Epithelial cell of prostate (primary cell): ENCODE measurements at regions not wholly inside any gene's neighbourhood (a gene's known extent, or its start where the extent isn't known, plus 50 kb on each side); places are given as distances from the start of the nearest gene placed in this dataset.
A peak's percentile ranks its signal among the peaks of the same experiment; 100 is the strongest.

Experiments used
- DNase-seq: peaks from one replicate; pipeline ENCODE4 v3.0.0-alpha.2; 2011; ENCODE audit warnings: low read depth, low spot score
- H3K27ac ChIP-seq: fragments of 450-650 bp; 2 replicates; pipeline ENCODE4 v1.5.1; 2017; ENCODE audit warnings: mild to moderate bottlenecking

DNA sequence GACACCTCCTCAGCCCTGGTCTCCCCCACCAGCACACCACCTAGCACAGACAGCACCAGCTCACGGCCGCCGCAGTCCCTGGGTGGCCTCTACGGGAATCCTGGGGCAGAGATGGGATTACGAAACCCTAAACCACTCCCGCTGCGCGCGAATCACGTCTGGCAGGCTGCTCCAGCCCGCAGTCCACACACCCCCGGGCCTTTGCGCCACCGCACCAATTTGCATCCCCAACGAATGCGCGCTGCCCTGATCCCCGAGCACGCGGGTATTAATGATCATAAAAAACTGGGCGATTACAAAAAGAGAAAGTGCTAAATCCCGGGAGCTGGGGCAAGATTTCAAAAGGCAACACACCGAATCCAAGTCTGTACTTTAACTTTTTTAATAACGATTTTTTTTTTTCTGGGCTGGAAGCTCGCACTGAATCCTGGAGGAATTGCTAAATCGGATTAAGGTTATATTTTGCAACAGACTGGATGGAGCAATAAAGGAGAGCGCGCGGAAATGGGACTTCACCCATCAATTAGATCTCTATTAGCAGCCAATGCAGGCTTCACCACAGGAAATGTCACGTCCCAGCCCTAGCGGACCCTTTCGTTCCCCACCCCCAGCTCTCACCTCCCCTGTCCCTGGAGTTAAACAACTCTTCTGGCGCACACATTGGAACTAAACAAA lies 69.8 kb upstream of the TMEM33 start:
- no peak overlapping the region for H3K27ac ChIP-seq
- no peak for DNase-seq

DNA sequence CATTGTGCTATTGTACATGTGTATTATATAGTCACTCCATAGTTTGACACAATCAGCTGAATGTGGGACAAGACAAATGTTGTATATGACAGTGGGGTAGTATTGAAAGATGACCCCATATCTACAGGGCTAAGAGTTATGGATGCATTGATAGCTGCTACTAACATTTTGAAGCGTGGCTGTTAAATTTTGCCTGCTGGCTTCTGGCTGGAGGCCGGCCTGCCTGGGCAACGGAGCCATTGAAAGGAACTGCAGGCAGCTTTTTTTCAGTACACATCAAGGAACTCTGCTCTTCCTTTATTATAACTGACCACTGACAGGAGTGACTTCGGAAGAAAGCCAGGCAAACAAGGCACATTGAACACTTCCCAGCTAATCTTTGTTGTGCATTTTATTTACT lies 76.1 kb upstream of the TMEM33 start:
- no peak for DNase-seq
- no peak overlapping the region for H3K27ac ChIP-seq

DNA sequence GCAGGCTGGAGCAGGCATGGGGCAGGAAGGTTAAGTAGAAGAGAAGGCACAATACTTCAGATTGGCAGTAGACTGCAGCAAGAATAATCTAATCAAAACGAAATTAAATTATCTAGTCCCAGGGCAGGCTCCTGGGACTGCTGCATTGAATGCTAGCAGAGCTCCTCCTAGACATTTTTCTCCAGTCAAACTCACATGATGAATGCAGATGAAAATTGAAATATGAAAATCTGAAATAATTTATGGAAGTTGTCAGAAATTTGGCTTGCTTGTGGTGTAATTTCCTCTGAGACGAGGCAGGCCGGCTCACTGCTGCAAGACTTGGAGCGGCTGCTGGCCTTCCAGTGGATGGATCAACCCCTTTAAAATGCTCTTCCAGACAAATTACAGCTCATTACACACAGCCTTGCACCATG lies 78.0 kb upstream of the TMEM33 start:
- no peak overlapping the region for H3K27ac ChIP-seq
- no peak for DNase-seq

DNA sequence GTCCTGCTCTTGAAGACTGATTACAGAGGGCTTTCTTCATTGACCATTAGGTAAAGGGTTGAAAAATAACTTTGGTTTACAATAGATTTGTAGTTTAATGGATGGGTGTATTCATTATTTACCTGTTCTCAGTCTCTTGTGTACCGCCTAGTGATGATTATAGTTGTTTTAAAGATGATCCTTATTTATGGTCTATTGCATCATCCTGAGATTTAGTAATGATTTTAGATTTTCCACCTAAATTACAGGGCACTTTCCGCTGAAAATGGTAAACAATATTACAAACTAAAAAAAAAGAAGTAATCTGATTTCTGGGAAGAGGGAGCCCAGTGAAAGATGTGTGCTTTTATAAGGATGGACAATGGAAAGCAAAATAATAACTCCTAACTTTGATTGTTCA lies 78.4 kb upstream of the TMEM33 start:
- no peak for DNase-seq
- H3K27ac ChIP-seq, result no peak overlapping the region

DNA sequence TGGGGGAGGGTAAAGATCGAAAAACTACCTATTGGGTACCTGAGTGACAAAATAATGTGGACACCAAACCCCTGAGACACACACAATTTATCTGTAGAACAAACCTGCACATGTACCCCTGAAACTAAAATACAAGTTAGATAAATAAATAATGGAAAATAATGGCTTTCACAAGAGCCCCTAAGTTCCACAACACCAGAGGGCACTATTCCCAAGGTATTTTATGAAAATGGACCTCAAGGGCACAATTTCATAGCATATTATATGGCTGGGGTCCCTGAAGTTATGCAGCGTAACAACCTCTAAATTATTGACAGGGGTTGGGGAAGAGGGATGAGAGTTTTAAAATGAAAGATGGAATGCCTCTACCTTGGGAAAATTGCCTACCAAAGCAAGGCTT lies 81.3 kb upstream of the TMEM33 start:
- DNase-seq, result no peak
- H3K27ac ChIP-seq, result no peak overlapping the region

DNA sequence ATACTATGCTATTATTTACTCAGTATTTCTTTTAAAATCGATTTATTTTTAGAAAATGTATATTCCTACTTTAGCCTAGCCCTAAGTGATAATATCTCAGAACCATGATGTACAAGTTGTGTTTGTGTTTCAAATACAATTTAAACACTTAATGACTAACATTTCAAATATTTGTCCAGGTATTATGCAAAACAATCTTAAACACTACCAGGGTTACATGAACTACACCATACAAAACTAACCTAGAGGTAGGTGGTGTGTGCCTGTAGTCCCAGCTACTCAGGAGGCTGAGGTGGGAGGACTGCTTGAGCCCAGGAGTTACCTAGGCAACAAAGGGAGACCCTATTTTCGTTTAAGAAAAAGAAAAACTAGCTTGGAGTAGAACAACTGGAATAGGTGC lies 83.0 kb upstream of the TMEM33 start:
- H3K27ac ChIP-seq, result no peak overlapping the region
- no peak for DNase-seq

DNA sequence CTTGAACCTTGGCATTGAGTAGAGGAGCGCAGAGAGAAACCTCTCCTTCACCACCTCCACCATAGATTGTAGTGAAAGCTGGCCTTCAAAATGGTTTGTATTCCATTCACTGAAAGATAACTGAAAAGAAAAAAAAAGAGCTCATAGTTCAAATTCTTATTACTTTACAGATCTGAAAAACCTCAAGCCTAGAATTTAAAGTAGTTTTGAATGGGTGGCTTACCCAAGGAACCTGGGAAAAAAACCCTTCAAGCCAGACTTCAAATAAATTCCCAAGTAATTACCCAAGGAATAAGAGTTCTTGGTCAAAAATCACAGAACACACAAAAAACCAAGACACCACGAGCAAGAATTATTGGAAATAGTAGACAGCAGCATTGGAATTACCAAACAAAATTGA lies 83.6 kb upstream of the TMEM33 start:
- H3K27ac ChIP-seq, result no peak overlapping the region
- no peak for DNase-seq

DNA sequence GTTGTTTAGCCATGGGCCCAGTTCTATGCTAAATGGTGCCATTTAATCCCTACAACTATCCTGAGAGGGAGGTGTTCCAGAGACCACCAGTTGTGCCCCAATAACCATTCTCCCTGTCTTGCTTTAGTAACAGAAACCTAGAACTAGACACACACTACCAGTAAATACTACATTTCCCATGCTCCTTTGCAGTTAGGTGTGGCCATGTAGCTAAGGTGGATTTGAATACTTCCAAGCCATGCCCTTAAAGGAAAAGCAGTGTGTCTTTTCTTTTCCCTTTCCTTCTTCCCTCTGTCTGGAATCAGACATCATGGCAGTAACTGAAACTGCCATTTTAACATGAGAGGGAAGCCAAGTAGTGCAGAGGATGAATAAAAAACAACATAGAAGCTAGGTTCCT lies 90.9 kb upstream of the TMEM33 start:
- no peak for DNase-seq
- no peak overlapping the region for H3K27ac ChIP-seq

DNA sequence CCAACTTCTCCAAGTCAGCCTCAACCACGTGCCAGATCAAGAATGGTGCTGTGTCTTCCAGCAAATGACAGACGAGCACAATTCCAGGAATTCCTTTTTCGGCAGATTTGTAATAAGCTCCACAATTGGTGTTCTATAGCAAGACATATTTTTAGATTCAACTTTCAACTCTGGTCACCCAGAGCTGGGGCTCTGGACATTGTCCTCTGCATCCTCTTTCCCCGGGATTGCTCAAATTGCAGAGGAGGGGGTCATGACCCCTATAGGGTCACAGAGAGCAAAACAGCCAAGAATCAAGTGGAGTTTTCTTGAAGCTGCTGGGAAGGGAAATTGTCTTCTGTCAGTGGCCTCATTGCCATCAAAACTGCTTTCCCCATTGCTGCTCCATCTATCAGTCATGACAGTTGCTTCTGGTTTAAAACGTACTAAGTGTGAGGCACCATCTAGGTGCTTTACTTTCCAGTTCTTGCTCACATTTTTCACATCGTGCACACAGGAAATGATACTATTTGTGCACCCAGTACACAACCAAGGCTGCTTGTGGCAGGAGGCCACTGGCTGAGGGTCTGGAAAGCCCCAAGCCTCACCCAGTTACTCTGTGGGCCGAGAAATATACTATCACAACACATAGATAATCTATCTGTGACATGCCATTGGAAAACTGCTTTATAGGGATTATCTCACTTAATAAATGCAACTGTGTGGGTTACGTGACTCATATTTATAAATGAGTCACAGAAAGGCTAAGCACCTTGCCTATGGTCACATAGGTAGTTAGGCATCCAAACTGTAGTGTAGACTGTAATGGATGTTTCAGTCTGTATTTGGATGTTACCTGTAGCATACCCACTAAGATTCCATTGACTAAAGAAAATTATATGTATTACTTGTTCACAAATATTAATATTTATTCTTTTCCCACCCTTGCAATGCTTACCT lies 91.7 kb upstream of the PHOX2B start:
- peak; percentile 10 for DNase-seq
- H3K27ac ChIP-seq, result no peak overlapping the region

DNA sequence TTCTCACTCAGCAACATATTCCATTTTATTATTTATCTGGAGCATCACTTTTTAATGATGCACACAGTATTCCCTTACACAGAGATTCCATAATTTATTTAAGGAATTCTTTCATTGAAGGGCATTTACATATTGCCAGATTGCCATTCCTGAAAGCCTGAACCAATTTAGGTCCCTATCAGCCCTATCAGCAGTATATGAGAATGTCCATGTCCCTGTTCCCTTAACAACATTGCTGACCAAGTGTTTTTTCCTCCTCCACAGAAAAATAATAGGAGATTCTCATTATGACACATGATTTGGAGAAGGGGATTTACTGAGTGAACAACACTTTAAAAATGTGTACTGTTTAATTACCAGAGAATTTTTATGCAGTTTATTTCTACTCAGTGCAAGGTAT lies 90.1 kb upstream of the PHOX2B start:
- H3K27ac ChIP-seq, result no peak overlapping the region
- no peak for DNase-seq

DNA sequence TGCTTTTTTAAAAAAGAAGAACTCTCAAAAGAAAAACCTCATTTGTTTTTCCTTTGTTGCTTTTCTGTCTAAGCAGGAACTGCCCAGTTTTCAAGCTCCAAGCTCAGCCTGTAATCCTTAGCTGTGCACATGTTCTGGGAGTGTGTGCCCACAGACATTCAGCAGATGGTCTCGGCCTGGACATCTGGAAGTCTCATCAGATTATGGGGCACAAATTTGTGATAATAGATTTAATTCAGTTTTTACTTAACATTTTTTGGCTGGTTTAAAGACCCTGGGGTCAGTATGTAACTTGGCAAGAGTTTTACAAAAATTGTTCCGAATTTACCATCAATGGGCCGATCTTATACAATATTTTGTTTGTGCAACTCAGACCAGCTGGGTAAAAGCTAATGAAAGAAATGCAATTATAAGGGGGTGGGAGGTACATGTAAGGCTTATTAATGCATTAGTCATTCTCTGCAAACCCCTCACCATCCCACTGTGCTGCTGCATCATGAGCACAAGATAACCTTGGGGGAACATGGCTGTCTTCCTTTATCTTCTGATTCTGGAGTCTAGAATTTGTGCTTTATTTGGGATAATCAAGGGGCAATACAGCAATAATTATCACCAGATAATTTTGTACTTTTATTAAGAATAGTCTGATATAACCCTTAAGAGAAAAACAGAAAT lies 86.9 kb upstream of the PHOX2B start:
- H3K27ac ChIP-seq, result no peak overlapping the region
- no peak for DNase-seq

DNA sequence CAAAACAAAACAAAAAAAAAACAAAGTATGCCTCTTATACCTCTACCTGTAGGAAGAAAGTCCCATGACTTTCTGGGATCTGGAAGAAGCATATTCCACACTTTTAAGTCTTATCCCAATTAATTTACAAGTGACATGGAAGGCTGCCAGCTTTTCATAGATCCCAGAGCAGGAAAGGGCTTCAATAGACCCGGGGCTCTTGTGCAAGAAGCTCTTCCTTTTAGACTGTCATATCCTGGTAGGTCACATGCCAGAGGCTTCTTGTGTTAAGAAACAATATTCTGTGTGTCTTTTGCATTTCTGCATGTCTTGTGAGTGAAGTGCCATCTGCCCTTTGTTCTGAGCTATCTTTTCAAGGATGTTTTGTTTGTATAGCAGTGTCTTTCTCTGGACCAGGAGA lies 84.4 kb upstream of the PHOX2B start:
- no peak overlapping the region for H3K27ac ChIP-seq
- no peak for DNase-seq

DNA sequence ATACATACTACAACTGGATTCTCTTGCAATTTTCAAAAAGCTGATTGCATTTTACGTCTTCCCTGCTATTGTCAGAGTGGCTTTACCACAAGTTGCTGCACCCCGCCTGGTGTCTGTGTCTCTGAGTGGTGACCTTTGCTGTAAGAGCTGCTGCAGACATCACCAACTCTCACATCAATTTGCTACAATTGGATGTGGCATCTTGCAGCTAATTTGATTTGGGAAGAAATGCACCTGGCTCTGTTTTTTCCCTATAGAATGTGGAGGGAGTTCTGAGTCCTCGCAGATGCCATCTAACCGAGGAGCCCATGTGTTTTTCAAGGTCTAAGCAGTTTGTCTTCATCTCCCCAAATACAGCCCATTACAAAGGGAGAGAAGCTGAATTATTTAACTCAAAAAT lies 73.8 kb upstream of the PHOX2B start:
- no peak overlapping the region for H3K27ac ChIP-seq
- no peak for DNase-seq

DNA sequence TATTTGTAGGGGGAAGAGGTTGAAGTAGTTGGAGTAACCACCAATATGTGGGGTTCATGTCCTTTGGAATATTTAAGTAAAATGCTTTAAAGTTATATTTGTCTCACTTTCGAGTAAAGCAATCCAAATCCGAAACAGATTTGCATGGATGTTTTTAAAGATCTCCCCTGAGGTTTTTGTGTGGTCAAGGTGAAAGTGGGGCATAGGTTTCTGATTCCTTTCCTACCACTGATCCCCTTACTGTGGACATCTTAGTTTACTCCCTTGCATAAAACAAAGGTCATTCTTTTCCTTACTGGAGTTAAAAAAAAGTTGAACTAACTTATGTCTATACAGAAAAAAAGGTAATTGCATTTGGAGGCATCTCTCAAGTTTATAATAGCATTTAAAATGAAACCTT lies 71.9 kb upstream of the PHOX2B start:
- no peak for DNase-seq
- no peak overlapping the region for H3K27ac ChIP-seq

DNA sequence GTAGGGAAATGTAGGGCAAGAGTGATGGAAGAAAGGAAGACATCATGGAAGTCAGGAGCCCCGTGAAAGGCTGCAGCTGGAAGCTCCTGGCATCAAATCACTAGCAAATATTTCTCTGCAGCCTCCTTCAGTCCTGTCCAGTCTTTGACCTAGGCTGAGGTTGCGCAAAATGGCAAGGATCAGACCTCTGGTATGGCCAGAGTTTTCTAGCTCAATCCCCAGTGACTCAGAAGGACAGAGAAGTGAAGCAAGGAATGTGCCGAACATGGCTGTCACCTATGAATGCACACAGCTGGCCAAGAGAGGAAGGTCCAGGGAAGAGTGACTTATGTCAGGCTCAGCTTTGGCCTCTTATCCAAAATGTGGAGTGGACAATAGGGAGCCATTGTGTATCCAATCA lies 71.1 kb upstream of the PHOX2B start:
- DNase-seq, result no peak

DNA sequence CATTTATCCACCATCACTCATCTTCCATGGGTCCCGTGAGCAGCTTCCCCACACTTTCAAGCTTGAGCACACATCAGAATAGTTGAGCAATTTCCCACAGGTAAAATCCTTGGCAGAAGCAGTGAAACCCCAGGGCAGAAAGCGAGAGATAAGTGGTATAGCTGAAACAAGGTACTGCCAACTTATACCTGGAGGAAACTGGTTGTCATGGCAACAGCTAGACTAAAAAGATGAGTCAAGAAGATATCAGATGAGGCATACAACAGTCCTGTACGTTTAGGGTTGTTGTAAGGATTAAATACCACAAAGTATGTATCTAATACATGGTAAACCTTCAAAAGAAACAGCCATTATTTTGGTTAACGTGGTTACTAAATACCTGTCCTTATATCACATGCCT lies 66.9 kb upstream of the PHOX2B start:
- H3K27ac ChIP-seq, result no peak overlapping the region

More for the DNA sequence above, 71.1 kb upstream of the PHOX2B start:
- H3K27ac ChIP-seq, result no peak overlapping the region

DNA sequence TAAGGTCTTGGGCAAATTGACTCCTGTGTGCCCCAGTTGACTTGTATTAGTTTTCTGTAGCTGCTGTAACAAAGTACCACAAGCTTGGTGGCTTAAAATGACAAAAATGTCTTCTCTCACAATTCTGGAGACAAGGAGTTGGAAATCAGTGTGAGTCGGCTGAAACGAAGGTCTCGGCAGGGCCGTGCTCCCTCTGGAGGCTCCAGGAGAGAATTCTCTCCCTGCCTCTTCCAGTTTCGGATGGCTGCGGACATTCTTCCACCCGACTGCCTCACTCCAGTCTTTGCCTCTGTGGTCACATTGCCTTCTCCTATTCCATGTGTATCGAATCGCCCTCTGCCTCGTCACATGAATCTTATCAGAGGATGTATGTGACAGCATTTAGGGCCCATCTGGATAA lies 66.0 kb upstream of the PHOX2B start:
- H3K27ac ChIP-seq, result no peak overlapping the region
- DNase-seq, result no peak

More for the DNA sequence above, 66.9 kb upstream of the PHOX2B start:
- no peak for DNase-seq

DNA sequence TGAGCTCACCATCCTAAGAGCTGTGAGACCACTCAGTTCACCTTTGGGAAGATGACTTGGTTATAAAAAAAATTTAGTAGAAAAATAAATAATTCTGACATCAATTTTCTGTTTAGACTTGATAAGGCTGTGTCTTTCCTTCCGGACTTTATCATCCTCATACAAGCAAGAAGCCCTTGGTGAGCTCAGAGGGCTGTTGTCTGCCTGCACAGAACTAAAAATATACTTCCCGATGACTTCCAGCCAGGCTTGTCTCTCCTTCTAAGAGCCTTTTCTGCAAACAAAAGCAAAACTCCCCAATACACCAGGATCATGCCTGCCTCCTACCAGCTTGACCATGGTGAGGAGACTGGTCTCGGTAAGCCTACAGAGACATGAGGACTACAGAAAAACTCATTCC lies 58.3 kb upstream of the PHOX2B start:
- DNase-seq, result no peak
- H3K27ac ChIP-seq, result no peak overlapping the region

DNA sequence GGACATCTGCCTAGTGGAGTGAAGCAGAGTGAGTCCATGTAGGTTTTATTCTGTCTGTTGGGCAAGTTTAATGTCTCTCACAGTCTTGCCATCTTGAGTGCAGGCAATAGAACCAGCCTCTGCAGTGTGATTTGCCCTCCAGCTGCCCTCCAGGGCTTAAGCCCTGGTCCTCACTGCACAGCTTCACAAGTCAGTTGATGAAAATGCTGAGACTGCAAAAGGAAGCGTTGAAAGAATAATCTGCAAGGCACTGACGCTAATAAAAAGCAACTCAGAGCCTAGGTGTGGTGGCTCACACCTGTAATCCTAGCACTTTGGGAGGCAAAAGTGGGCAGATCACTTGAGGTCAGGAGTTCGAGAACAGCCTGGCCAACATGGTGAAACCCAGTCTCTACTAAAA lies 54.1 kb upstream of the PHOX2B start:
- no peak overlapping the region for H3K27ac ChIP-seq
- no peak for DNase-seq

DNA sequence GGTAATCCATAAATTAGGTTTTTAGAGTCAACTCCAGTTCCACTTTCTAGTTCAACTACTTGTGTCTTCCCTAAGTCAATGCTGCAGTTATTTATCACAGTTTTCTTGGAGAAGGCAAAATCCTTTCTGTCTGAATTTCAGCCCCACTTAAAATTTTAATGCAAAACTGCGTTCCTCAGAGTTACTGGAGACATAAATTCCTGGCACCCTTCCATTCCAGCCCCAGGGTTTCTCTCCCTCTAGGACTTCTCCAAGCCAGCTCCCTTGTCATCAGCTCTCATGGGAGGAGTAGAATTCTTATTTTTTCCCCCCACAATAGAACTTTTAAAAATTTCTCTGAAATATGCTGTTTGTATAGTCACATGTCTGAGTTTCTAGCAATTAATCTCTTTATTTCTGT lies 50.6 kb upstream of the PHOX2B start:
- DNase-seq, result no peak
- no peak overlapping the region for H3K27ac ChIP-seq
